GM23338 (cell line): ENCODE measurements at regions not wholly inside any gene's neighbourhood (a gene's known extent, or its start where the extent isn't known, plus 50 kb on each side); places are given as distances from the start of the nearest gene placed in this dataset.

Source experiments
- ATAC-seq: fragments of 200-7000 bp; cut with Tn5 transposase; 3 replicates; pipeline ENCODE4 v1.9.1; 2020
- DNase-seq: peaks from one replicate; pipeline ENCODE4 v3.0.0-alpha.2; 2015; ENCODE audit warnings: low spot score
- H2AFZ ChIP-seq: fragments of 200-600 bp; sonication (generic); 2 replicates; pipeline ENCODE4 v1.8.0; 2016; ENCODE audit warnings: antibody characterized with exemption, mild to moderate bottlenecking, moderate library complexity
- H3F3A ChIP-seq: fragments of 200-600 bp; sonication (generic); replicated peaks from 2 replicates; pipeline ENCODE4 v1.8.0; 2017; ENCODE audit warnings: antibody characterized with exemption, mixed run types, low read depth
- H3K27ac ChIP-seq: fragments of 200-600 bp; sonication (generic); 2 replicates; pipeline ENCODE4 v1.6.1; 2016; ENCODE audit warnings: low read depth
- H3K27me3 ChIP-seq: fragments of 200-600 bp; sonication (generic); 2 replicates; pipeline ENCODE4 v1.8.0; 2016; ENCODE audit warnings: mild to moderate bottlenecking, mixed run types, moderate library complexity; ENCODE audit not compliant: insufficient read depth
- H3K36me3 ChIP-seq: fragments of 200-600 bp; sonication (generic); 2 replicates; pipeline ENCODE4 v1.8.0; 2016; ENCODE audit warnings: mild to moderate bottlenecking; ENCODE audit not compliant: insufficient read depth
- H3K4me1 ChIP-seq: fragments of 200-600 bp; sonication (generic); 2 replicates; pipeline ENCODE4 v1.8.0; 2016; ENCODE audit warnings: mild to moderate bottlenecking, moderate library complexity; ENCODE audit not compliant: insufficient read depth
- H3K4me2 ChIP-seq: fragments of 200-600 bp; sonication (generic); 2 replicates; pipeline ENCODE4 v1.7.1; 2017; ENCODE audit warnings: mixed run types
- H3K4me3 ChIP-seq: fragments of 200-600 bp; sonication (generic); 2 replicates; pipeline ENCODE4 v1.6.1; 2016; ENCODE audit warnings: mixed run types
- H3K79me2 ChIP-seq: fragments of 200-600 bp; sonication (generic); replicated peaks from 2 replicates; pipeline ENCODE4 v1.8.0; 2017; ENCODE audit warnings: mild to moderate bottlenecking; ENCODE audit not compliant: insufficient read depth
- H3K9me2 ChIP-seq: fragments of 200-600 bp; sonication (generic); 2 replicates; pipeline ENCODE4 v1.8.0; 2017; ENCODE audit not compliant: insufficient read depth
- H4K20me1 ChIP-seq: fragments of 200-600 bp; sonication (generic); replicated peaks from 2 replicates; pipeline ENCODE4 v1.8.0; 2017; ENCODE audit warnings: mild to moderate bottlenecking; ENCODE audit not compliant: insufficient read depth
- H3K27ac Mint-ChIP-seq: 2 replicates; pipeline ENCODE4 v1.8.0; 2020; ENCODE audit warnings: inconsistent platforms, mild to moderate bottlenecking, moderate library complexity, mixed read lengths
- H3K27me3 Mint-ChIP-seq: 3 replicates; pipeline ENCODE4 v1.8.0; 2022; ENCODE audit warnings: low read depth, mild to moderate bottlenecking, moderate library complexity, mixed read lengths, inconsistent platforms; ENCODE audit not compliant: insufficient read depth, poor library complexity
- H3K36me3 Mint-ChIP-seq: 3 replicates; pipeline ENCODE4 v1.8.0; 2021; ENCODE audit warnings: low read depth, mild to moderate bottlenecking, inconsistent platforms, moderate library complexity, mixed read lengths
- H3K4me1 Mint-ChIP-seq: 3 replicates; pipeline ENCODE4 v1.8.0; 2020; ENCODE audit warnings: mild to moderate bottlenecking, inconsistent platforms, mixed read lengths
- H3K4me3 Mint-ChIP-seq: 3 replicates; pipeline ENCODE4 v1.8.0; 2021; ENCODE audit warnings: moderate library complexity, mild to moderate bottlenecking, inconsistent platforms, mixed read lengths
- H3K9me3 Mint-ChIP-seq: 3 replicates; pipeline ENCODE4 v1.8.0; 2020; ENCODE audit warnings: moderate library complexity, mild to moderate bottlenecking, inconsistent platforms, mixed read lengths
- CREB1 ChIP-seq: fragments of 250-450 bp; sonication (Bioruptor Pico); IDR thresholded peaks from 2 replicates; pipeline ENCODE4 v1.5.0; 2020; ENCODE audit warnings: low read depth, mild to moderate bottlenecking, moderate library complexity
- CTCF ChIP-seq, 2 experiments: fragments of 200-600 bp in 1 of 2; sonication (generic) in 1 of 2; conservative IDR thresholded peaks; 2 replicates each; pipeline versions ENCODE4 v1.5.1 to v1.6.1; 2016 to 2017; ENCODE audit warnings: antibody characterized with exemption in 2 of 2, low read depth in 2 of 2, mild to moderate bottlenecking in 2 of 2, moderate library complexity in 1 of 2
- ETS1 ChIP-seq: IDR thresholded peaks from 2 replicates; pipeline ENCODE4 v1.6.1; 2016; ENCODE audit warnings: antibody characterized with exemption
- EZH2 ChIP-seq: fragments of 200-600 bp; sonication (generic); IDR thresholded peaks from one replicate; pipeline ENCODE4 v1.8.0; 2017; ENCODE audit warnings: antibody characterized with exemption, mild to moderate bottlenecking, low read depth; ENCODE audit not compliant: unreplicated experiment
- EZH2phosphoT487 ChIP-seq: fragments of 200-600 bp; sonication (generic); IDR thresholded peaks from one replicate; pipeline ENCODE4 v1.8.1; 2018; ENCODE audit warnings: antibody characterized with exemption; ENCODE audit not compliant: unreplicated experiment
- JUNB ChIP-seq: IDR thresholded peaks from one replicate; pipeline ENCODE4 v1.6.1; 2016; ENCODE audit warnings: antibody characterized with exemption; ENCODE audit not compliant: unreplicated experiment
- NANOG ChIP-seq: IDR thresholded peaks from 2 replicates; pipeline ENCODE4 v1.6.1; 2016; ENCODE audit warnings: antibody characterized with exemption, borderline replicate concordance
- POLR2AphosphoS5 ChIP-seq: IDR thresholded peaks from 2 replicates; pipeline ENCODE4 v1.6.1; 2016; ENCODE audit warnings: antibody characterized with exemption, low read depth
- REST ChIP-seq: IDR thresholded peaks from one replicate; pipeline ENCODE4 v1.6.1; 2018; ENCODE audit warnings: antibody characterized with exemption; ENCODE audit not compliant: unreplicated experiment
- STAT1 ChIP-seq: IDR thresholded peaks from one replicate; pipeline ENCODE4 v1.6.1; 2016; ENCODE audit warnings: antibody characterized with exemption; ENCODE audit not compliant: unreplicated experiment
- ZNF114 ChIP-seq: fragments of 250-450 bp; sonication (Bioruptor Pico); IDR thresholded peaks from 2 replicates; pipeline ENCODE4 v1.5.0; 2020; ENCODE audit warnings: mild to moderate bottlenecking, moderate library complexity
- ZNF331 ChIP-seq: fragments of 250-450 bp; sonication (Bioruptor Pico); IDR thresholded peaks from 2 replicates; pipeline ENCODE4 v1.5.0; 2020; ENCODE audit warnings: low read depth, mild to moderate bottlenecking, moderate library complexity
- ZNF462 ChIP-seq: fragments of 250-450 bp; sonication (Bioruptor Pico); IDR thresholded peaks from 2 replicates; pipeline ENCODE4 v1.5.0; 2020; ENCODE audit warnings: mild to moderate bottlenecking, moderate library complexity

- no peak overlapping the region for H3K27ac ChIP-seq
- Mint-ChIP-seq H3K4me1 (peaks cover 3% of the 10 kb centered on the region; the same call in 2 of the 3 replicates), H3K4me3 (no peak overlapping the region), H3K36me3 (no peaks in the 10 kb centered on the region), H3K27me3 (no peaks in the 10 kb centered on the region), H3K27ac (no peak overlapping the region), H3K9me3 (no peaks in the 10 kb centered on the region)
- no peak for ATAC-seq
- no peaks in the 10 kb centered on the region for H3K27me3 ChIP-seq
- H3K4me2 ChIP-seq: no peak overlapping the region
- no peaks in the 10 kb centered on the region for H4K20me1 ChIP-seq
- H3K4me3 ChIP-seq: no peak overlapping the region
- 0 out of 2 replicates have a peak overlapping the region, but pooled peaks have one; percentile 15 for H2AFZ ChIP-seq
- peaks cover 6% of the 10 kb centered on the region for H3K4me1 ChIP-seq
- TF ChIP-seq STAT1 (no peak), CTCF (conservative IDR thresholded peaks at IDR 0.05; ENCODE audit: low read depth in 2 of 2) (no peak), REST (no peak), EZH2phosphoT487 (no peak), CREB1 (CRISPR knock-in tag) (no peak), ZNF114 (CRISPR knock-in tag) (no peak), POLR2AphosphoS5 (no peak), JUNB (no peak), ETS1 (no peak), ZNF331 (CRISPR knock-in tag) (no peak), ZNF462 (no peak), NANOG (no peak), EZH2 (no peak)
- no peaks in the 10 kb centered on the region for H3K9me2 ChIP-seq
- no peak for DNase-seq
- no peaks in the 10 kb centered on the region for H3K79me2 ChIP-seq
- no peaks in the 10 kb centered on the region for H3F3A ChIP-seq
- H3K36me3 ChIP-seq: no peaks in the 10 kb centered on the region
These were observed 57.6 kb upstream of the OTOGL start for GRCh38 chr12:80041692-80042091.
